Osteoblast (primary cell): ENCODE measurements at regions not wholly inside any gene's neighbourhood (a gene's known extent, or its start where the extent isn't known, plus 50 kb on each side); places are given as distances from the start of the nearest gene placed in this dataset.

Experiments
- DNase-seq: peaks from one replicate; pipeline ENCODE4 v3.0.0; 2011; ENCODE audit warnings: low spot score, mixed read lengths; ENCODE audit not compliant: insufficient read length; ENCODE audit errors: missing footprints
- H2AFZ ChIP-seq: 2 replicates; pipeline ENCODE4 v1.6.0; 2011; ENCODE audit warnings: mild to moderate bottlenecking, low read length
- H3K27ac ChIP-seq: 2 replicates; pipeline ENCODE4 v1.5.1; 2011; ENCODE audit warnings: mild to moderate bottlenecking, low read depth, low read length, moderate library complexity
- H3K27me3 ChIP-seq: 2 replicates; pipeline ENCODE4 v1.6.0; 2012; ENCODE audit warnings: mild to moderate bottlenecking, control low read depth, inconsistent platforms, low read length, moderate library complexity; ENCODE audit not compliant: insufficient read depth
- H3K36me3 ChIP-seq: 2 replicates; pipeline ENCODE4 v1.5.1; 2011; ENCODE audit warnings: mild to moderate bottlenecking, low read length, control low read depth, moderate library complexity; ENCODE audit not compliant: insufficient read depth
- H3K4me1 ChIP-seq: 2 replicates; pipeline ENCODE4 v1.5.1; 2011; ENCODE audit warnings: mild to moderate bottlenecking, low read length, control low read depth, moderate library complexity; ENCODE audit not compliant: insufficient read depth
- H3K4me2 ChIP-seq: 2 replicates; pipeline ENCODE4 v1.6.0; 2011; ENCODE audit warnings: mild to moderate bottlenecking, low read length; ENCODE audit not compliant: insufficient read depth
- H3K4me3 ChIP-seq: fragments of 200-600 bp; sonication (generic); 3 replicates; pipeline ENCODE4 v1.5.1; 2012; ENCODE audit warnings: mild to moderate bottlenecking, low read length, inconsistent platforms; ENCODE audit not compliant: insufficient read depth
- H3K79me2 ChIP-seq: 2 replicates; pipeline ENCODE4 v1.6.0; 2012; ENCODE audit warnings: mild to moderate bottlenecking, low read length, control low read depth, inconsistent platforms; ENCODE audit not compliant: insufficient read depth
- H3K9me3 ChIP-seq: 2 replicates; pipeline ENCODE4 v1.5.1; 2011; ENCODE audit warnings: low read depth, low read length, control low read depth
- H4K20me1 ChIP-seq: 2 replicates; pipeline ENCODE4 v1.6.0; 2012; ENCODE audit warnings: mild to moderate bottlenecking, low read length, control low read depth; ENCODE audit not compliant: insufficient read depth
- TF ChIP-seq, protein P1 (sequence below): IDR thresholded peaks from 2 replicates; pipeline ENCODE4 v1.5.1; 2011; ENCODE audit warnings: mild to moderate bottlenecking, low read depth, low read length, moderate library complexity; ENCODE audit errors: extremely low read depth

DNA sequence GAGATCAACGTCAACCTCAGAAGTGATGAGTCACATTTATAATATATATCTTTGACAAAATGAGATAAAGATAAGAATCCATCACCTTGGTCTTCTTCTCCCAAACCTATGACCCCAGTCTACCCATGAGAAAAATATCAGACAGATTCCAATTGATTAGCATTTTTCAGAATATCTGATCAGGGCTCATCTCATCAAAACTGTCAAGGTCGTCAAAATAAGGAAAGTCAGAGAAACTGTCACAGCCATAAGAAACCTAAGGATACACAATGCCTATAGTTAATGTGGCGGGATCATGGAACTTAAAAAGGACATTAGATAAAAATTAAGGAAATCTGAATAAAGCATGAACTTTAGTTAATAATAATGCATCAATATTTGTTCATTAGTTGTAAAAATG is 374.1 kb downstream of the FAT4 start:
- Histone ChIP-seq H3K27ac (no peak overlapping the region), H4K20me1 (no peaks in the 10 kb centered on the region), H3K36me3 (no peaks in the 10 kb centered on the region), H3K9me3 (no peaks in the 10 kb centered on the region), H3K4me3 (no peak overlapping the region), H2AFZ (no peak overlapping the region), H3K27me3 (no peaks in the 10 kb centered on the region), H3K79me2 (no peaks in the 10 kb centered on the region), H3K4me2 (no peak overlapping the region), H3K4me1 (no peaks in the 10 kb centered on the region)
- TF ChIP-seq, protein P1, sequence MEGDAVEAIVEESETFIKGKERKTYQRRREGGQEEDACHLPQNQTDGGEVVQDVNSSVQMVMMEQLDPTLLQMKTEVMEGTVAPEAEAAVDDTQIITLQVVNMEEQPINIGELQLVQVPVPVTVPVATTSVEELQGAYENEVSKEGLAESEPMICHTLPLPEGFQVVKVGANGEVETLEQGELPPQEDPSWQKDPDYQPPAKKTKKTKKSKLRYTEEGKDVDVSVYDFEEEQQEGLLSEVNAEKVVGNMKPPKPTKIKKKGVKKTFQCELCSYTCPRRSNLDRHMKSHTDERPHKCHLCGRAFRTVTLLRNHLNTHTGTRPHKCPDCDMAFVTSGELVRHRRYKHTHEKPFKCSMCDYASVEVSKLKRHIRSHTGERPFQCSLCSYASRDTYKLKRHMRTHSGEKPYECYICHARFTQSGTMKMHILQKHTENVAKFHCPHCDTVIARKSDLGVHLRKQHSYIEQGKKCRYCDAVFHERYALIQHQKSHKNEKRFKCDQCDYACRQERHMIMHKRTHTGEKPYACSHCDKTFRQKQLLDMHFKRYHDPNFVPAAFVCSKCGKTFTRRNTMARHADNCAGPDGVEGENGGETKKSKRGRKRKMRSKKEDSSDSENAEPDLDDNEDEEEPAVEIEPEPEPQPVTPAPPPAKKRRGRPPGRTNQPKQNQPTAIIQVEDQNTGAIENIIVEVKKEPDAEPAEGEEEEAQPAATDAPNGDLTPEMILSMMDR = no peak
- DNase-seq = no peak

DNA sequence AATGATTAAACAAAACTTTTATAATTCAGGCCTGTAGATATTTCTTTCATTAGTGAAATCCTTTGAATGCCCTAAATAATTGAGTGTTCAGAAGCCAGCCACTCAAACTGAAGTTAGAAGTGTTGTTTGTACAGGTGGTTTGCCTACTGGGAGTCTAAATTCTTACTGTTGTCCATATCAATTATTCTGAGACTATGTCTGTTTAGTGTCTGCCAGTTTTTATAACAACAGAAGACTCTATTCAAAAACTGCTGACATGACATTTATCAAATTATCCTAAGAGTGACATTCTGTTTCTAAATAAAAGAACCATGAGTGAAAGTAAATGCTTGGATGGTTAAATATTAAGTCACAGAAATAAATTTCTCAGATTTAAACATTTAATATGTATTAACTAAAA is 375.1 kb downstream of the FAT4 start:
- no peaks in the 10 kb centered on the region for H4K20me1 ChIP-seq
- no peak overlapping the region for H2AFZ ChIP-seq
- no peaks in the 10 kb centered on the region for H3K36me3 ChIP-seq
- H3K4me3 ChIP-seq = no peak overlapping the region
- no peaks in the 10 kb centered on the region for H3K79me2 ChIP-seq
- DNase-seq = no peak
- H3K27me3 ChIP-seq = no peaks in the 10 kb centered on the region
- H3K27ac ChIP-seq = no peak overlapping the region
- H3K4me1 ChIP-seq = no peaks in the 10 kb centered on the region
- no peaks in the 10 kb centered on the region for H3K9me3 ChIP-seq
- H3K4me2 ChIP-seq = no peak overlapping the region
- TF ChIP-seq, protein P1 = no peak

DNA sequence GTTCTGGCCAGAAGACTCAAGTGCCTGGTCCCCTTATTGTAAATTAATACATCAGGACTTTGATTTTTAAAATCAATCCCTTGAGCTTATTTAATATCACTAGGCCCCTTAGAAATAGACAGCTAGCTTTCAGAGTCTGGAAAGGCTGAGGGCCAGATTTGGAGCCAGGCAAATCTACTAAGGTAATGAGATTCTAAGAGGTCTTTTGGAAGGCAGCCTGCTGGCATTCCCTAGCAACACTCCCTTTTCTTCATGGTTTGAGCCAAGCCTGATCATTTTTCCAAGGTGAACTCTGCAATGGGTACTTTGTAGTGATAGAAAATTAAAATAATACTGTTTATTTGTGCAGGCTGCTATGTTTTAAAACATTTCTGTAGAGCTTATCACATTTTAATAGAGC is 378.5 kb downstream of the FAT4 start:
- Histone ChIP-seq H3K4me1 (no peaks in the 10 kb centered on the region), H2AFZ (no peak overlapping the region), H3K4me2 (no peak overlapping the region), H3K27ac (no peak overlapping the region), H4K20me1 (no peaks in the 10 kb centered on the region), H3K36me3 (no peaks in the 10 kb centered on the region), H3K27me3 (no peaks in the 10 kb centered on the region), H3K4me3 (no peak overlapping the region), H3K9me3 (no peaks in the 10 kb centered on the region), H3K79me2 (no peaks in the 10 kb centered on the region)
- TF ChIP-seq, protein P1 = no peak
- DNase-seq = no peak

DNA sequence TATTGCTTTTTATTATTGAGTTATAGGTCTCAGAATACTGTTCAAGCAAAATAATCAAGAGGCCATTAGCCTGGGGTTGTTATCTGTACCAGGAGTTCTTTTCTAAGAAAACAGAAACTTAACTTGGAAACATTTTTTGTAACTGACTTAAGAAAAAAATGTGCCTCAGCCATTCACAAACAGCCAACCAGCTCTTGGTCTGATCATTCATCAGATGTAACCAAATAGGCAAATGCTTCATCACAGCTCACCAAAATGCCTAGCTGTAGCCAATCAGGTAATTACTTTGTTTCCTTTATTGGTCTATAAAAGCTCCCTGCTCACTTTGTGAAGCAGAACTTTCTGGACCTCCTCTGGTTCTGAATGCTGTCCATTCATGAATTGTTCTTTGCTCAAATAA is 387.7 kb downstream of the FAT4 start:
- H2AFZ ChIP-seq = no peak overlapping the region
- no peak overlapping the region for H3K4me2 ChIP-seq
- TF ChIP-seq, protein P1 = no peak
- DNase-seq = no peak
- no peaks in the 10 kb centered on the region for H3K9me3 ChIP-seq
- H4K20me1 ChIP-seq = no peaks in the 10 kb centered on the region
- no peaks in the 10 kb centered on the region for H3K36me3 ChIP-seq
- no peaks in the 10 kb centered on the region for H3K27me3 ChIP-seq
- no peak overlapping the region for H3K4me3 ChIP-seq
- H3K27ac ChIP-seq = no peak overlapping the region
- no peaks in the 10 kb centered on the region for H3K79me2 ChIP-seq
- peaks cover 7% of the 10 kb centered on the region for H3K4me1 ChIP-seq
